Mammary epithelial cell (primary cell): ENCODE measurements at regions not wholly inside any gene's neighbourhood (a gene's known extent, or its start where the extent isn't known, plus 50 kb on each side); places are given as distances from the start of the nearest gene placed in this dataset.

Experiments
- CTCF ChIP-seq, 2 donors: IDR thresholded peaks in 1 of 2; conservative IDR thresholded peaks in 1 of 2; 2 replicates each; pipeline ENCODE4 v1.5.1; 2011 to 2012; ENCODE audit warnings: inconsistent platforms in 2 of 2, low read length in 2 of 2, mild to moderate bottlenecking in 2 of 2, control low read depth in 1 of 2, low read depth in 1 of 2; ENCODE audit not compliant: insufficient read depth in 1 of 2; ENCODE audit errors: extremely low read depth in 1 of 2
- EZH2 ChIP-seq: IDR thresholded peaks from 2 replicates; pipeline ENCODE4 v1.6.1; 2012; ENCODE audit warnings: low read length, inconsistent platforms, borderline replicate concordance

GRCh38 chr1:30460661-30461060, 262.7 kb downstream of the MATN1 start:
- TF ChIP-seq CTCF (conservative IDR thresholded peaks at IDR 0.05 in 1 of 2, IDR thresholded peaks at IDR 0.05 in 1 of 2; ENCODE audit: extremely low read depth in 1 of 2, insufficient read depth in 1 of 2, low read depth in 1 of 2, low read length in 2 of 2) (no peak), EZH2 (no peak)
